Glutamatergic neuron (in vitro differentiated cells): ENCODE measurements at regions not wholly inside any gene's neighbourhood (a gene's known extent, or its start where the extent isn't known, plus 50 kb on each side); places are given as distances from the start of the nearest gene placed in this dataset.
A peak's percentile ranks its signal among the peaks of the same experiment; 100 is the strongest.

Experiments
- DNase-seq: peaks from one replicate; pipeline ENCODE4 v3.0.0; 2022
- H3K27ac Mint-ChIP-seq: one replicate; pipeline ENCODE4 v1.8.0; 2020; ENCODE audit warnings: mild to moderate bottlenecking, mixed read lengths, inconsistent platforms; ENCODE audit not compliant: unreplicated experiment
- H3K27me3 Mint-ChIP-seq: one replicate; pipeline ENCODE4 v1.8.0; 2020; ENCODE audit warnings: mild to moderate bottlenecking, moderate library complexity, mixed read lengths, inconsistent platforms; ENCODE audit not compliant: unreplicated experiment
- H3K36me3 Mint-ChIP-seq: one replicate; pipeline ENCODE4 v1.8.0; 2020; ENCODE audit warnings: mild to moderate bottlenecking, mixed read lengths, inconsistent platforms; ENCODE audit not compliant: unreplicated experiment
- H3K4me1 Mint-ChIP-seq: one replicate; pipeline ENCODE4 v1.8.0; 2020; ENCODE audit warnings: mild to moderate bottlenecking, low read depth, mixed read lengths, inconsistent platforms; ENCODE audit not compliant: unreplicated experiment
- H3K4me3 Mint-ChIP-seq: one replicate; pipeline ENCODE4 v1.8.0; 2020; ENCODE audit warnings: mild to moderate bottlenecking, mixed read lengths, inconsistent platforms; ENCODE audit not compliant: unreplicated experiment
- H3K9me3 Mint-ChIP-seq: one replicate; pipeline ENCODE4 v1.8.0; 2020; ENCODE audit warnings: mild to moderate bottlenecking, moderate library complexity, mixed read lengths, inconsistent platforms; ENCODE audit not compliant: unreplicated experiment
- CTCF ChIP-seq: fragments of 200-600 bp; sonication (generic); IDR thresholded peaks from one replicate; pipeline ENCODE4 v1.5.0; 2021; ENCODE audit not compliant: partially characterized antibody, unreplicated experiment

- no peak overlapping the region for H3K27ac Mint-ChIP-seq
Measured at GRCh38 chr3:38967693-38967989, 84.1 kb downstream of the SCN11A start.

GRCh38 chr3:38966811-38967692 lies 84.7 kb downstream of the SCN11A start:
- H3K27ac Mint-ChIP-seq = no peak overlapping the region
- peaks cover 2% of the 10 kb centered on the region for H3K27me3 Mint-ChIP-seq
- H3K4me1 Mint-ChIP-seq = no peaks in the 10 kb centered on the region
- TF ChIP-seq CTCF = no peak
- no peaks in the 10 kb centered on the region for H3K9me3 Mint-ChIP-seq
- no peak overlapping the region for H3K4me3 Mint-ChIP-seq
- H3K36me3 Mint-ChIP-seq = no peaks in the 10 kb centered on the region
- DNase-seq = no peak

More at GRCh38 chr3:38967693-38967989, 84.1 kb downstream of the SCN11A start:
- H3K4me3 Mint-ChIP-seq = no peak overlapping the region
- no peaks in the 10 kb centered on the region for H3K36me3 Mint-ChIP-seq
- no peak for TF ChIP-seq CTCF
- H3K9me3 Mint-ChIP-seq = no peaks in the 10 kb centered on the region
- no peak for DNase-seq
- peaks cover 2% of the 10 kb centered on the region for H3K27me3 Mint-ChIP-seq
- no peaks in the 10 kb centered on the region for H3K4me1 Mint-ChIP-seq

GRCh38 chr3:38964646-38965045 lies 87.1 kb downstream of the SCN11A start:
- Mint-ChIP-seq H3K36me3 (no peaks in the 10 kb centered on the region), H3K27ac (no peak overlapping the region), H3K4me3 (no peak overlapping the region), H3K4me1 (no peaks in the 10 kb centered on the region), H3K9me3 (no peaks in the 10 kb centered on the region), H3K27me3 (no peaks in the 10 kb centered on the region)
- no peak for DNase-seq
- no peak for TF ChIP-seq CTCF

- TF ChIP-seq CTCF = no peak
- H3K27ac Mint-ChIP-seq = no peak overlapping the region
- no peaks in the 10 kb centered on the region for H3K4me1 Mint-ChIP-seq
- H3K27me3 Mint-ChIP-seq = no peaks in the 10 kb centered on the region
- no peaks in the 10 kb centered on the region for H3K9me3 Mint-ChIP-seq
- no peak for DNase-seq
- H3K4me3 Mint-ChIP-seq = no peak overlapping the region
- H3K36me3 Mint-ChIP-seq = no peaks in the 10 kb centered on the region
Measured at GRCh38 chr3:38964204-38964603, 87.5 kb downstream of the SCN11A start.

GRCh38 chr3:38960953-38961622 lies 90.7 kb downstream of the SCN11A start:
- no peak overlapping the region for H3K4me3 Mint-ChIP-seq
- DNase-seq = peak; percentile 72
- H3K4me1 Mint-ChIP-seq = no peaks in the 10 kb centered on the region
- H3K9me3 Mint-ChIP-seq = no peaks in the 10 kb centered on the region
- TF ChIP-seq CTCF = peak; percentile 71
- H3K36me3 Mint-ChIP-seq = no peaks in the 10 kb centered on the region
- H3K27ac Mint-ChIP-seq = no peak overlapping the region
- no peaks in the 10 kb centered on the region for H3K27me3 Mint-ChIP-seq
